Neutrophil (primary cell): ENCODE measurements at regions not wholly inside any gene's neighbourhood (a gene's known extent, or its start where the extent isn't known, plus 50 kb on each side); places are given as distances from the start of the nearest gene placed in this dataset.
"Not testable (repeated sequence)": the region's sequence is repeated elsewhere in the genome, so short reads cannot be mapped to it uniquely, and the experiment has no call there.

ENCODE experiments used
- H3K27ac ChIP-seq: fragments of 200-600 bp; sonication (generic); 2 replicates; pipeline ENCODE4 v1.5.1; 2016; ENCODE audit warnings: mild to moderate bottlenecking, moderate library complexity
- H3K27me3 ChIP-seq: fragments of 200-600 bp; sonication (generic); 2 replicates; pipeline ENCODE4 v1.6.0; 2016; ENCODE audit warnings: mild to moderate bottlenecking
- H3K36me3 ChIP-seq: fragments of 200-600 bp; sonication (generic); 2 replicates; pipeline ENCODE4 v1.5.1; 2017
- H3K4me1 ChIP-seq, 2 experiments: fragments of 200-600 bp in 1 of 2; sonication (generic) in 1 of 2; 1 replicate in 1 of 2; 2 replicates in 1 of 2; pipeline versions ENCODE4 v1.5.1 to v1.6.1; 2013 to 2016; ENCODE audit warnings: low read depth in 1 of 2, low read length in 1 of 2, mild to moderate bottlenecking in 1 of 2, moderate library complexity in 1 of 2; ENCODE audit not compliant: control insufficient read depth in 1 of 2, insufficient read depth in 1 of 2
- H3K4me3 ChIP-seq, 2 experiments: fragments of 200-600 bp in 1 of 2; sonication (generic) in 1 of 2; 1 replicate in 1 of 2; 2 replicates in 1 of 2; pipeline ENCODE4 v1.5.1; 2013 to 2016; ENCODE audit warnings: low read depth in 1 of 2, low read length in 1 of 2, mild to moderate bottlenecking in 1 of 2, moderate library complexity in 1 of 2
- H3K9me3 ChIP-seq: fragments of 200-600 bp; sonication (generic); 2 replicates; pipeline ENCODE4 v1.5.1; 2016
- TF ChIP-seq, protein P1 (sequence below): fragments of 200-600 bp; sonication (generic); IDR thresholded peaks from 2 replicates; pipeline ENCODE4 v1.5.1; 2016; ENCODE audit warnings: antibody characterized with exemption

GRCh38 chr13:73815796-73816195 lies 318.4 kb downstream of the KLF12 start:
- no peak overlapping the region for H3K27ac ChIP-seq
- TF ChIP-seq, protein P1, sequence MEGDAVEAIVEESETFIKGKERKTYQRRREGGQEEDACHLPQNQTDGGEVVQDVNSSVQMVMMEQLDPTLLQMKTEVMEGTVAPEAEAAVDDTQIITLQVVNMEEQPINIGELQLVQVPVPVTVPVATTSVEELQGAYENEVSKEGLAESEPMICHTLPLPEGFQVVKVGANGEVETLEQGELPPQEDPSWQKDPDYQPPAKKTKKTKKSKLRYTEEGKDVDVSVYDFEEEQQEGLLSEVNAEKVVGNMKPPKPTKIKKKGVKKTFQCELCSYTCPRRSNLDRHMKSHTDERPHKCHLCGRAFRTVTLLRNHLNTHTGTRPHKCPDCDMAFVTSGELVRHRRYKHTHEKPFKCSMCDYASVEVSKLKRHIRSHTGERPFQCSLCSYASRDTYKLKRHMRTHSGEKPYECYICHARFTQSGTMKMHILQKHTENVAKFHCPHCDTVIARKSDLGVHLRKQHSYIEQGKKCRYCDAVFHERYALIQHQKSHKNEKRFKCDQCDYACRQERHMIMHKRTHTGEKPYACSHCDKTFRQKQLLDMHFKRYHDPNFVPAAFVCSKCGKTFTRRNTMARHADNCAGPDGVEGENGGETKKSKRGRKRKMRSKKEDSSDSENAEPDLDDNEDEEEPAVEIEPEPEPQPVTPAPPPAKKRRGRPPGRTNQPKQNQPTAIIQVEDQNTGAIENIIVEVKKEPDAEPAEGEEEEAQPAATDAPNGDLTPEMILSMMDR, result no peak
- no peak overlapping the region for H3K4me3 ChIP-seq
- H3K36me3 ChIP-seq, result no peaks in the 10 kb centered on the region
- no peaks in the 10 kb centered on the region for H3K9me3 ChIP-seq
- no peaks in the 10 kb centered on the region for H3K4me1 ChIP-seq
- H3K27me3 ChIP-seq, result no peaks in the 10 kb centered on the region

DNA sequence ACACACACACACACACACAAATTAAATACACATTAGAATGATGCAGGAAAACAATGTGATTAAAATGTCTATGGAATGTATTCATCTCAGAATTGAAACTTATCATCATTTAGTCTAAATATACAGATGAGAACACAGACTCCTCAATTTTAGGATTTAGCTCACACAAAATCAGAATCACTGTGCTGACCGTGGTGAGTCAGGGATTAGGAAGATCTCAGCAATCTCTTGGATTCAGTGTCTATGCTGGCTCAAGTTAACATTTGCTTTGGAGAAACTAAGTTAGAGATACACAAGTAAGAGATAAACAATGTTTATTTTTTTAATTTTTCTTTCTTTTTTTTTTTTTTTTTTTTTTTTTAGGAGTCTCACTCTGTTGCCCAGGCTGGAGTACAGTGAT lies 323.6 kb downstream of the KLF12 start:
- Histone ChIP-seq H3K36me3 (no peaks in the 10 kb centered on the region), H3K4me1 (no peaks in the 10 kb centered on the region), H3K9me3 (no peaks in the 10 kb centered on the region), H3K27ac (no peak overlapping the region), H3K27me3 (no peaks in the 10 kb centered on the region), H3K4me3 (no peak overlapping the region)
- TF ChIP-seq, protein P1, result no peak

DNA sequence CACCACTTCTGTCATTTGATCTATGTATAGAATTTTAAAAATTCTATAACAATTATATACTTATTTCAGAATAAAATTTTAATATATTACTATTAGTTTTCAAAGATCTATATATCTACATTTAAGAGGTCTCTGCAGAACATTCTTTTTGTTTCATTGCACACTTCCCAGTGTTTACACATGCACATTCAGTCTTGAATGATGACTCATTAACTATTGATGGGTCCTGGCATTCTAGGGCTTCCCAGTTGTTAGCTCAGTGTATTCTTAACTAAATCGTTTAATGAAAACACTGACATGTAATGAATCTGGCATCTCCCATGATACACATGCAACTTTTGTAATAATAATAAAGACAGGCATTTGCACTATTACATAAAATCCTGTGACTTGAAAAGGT lies 324.6 kb downstream of the KLF12 start:
- H3K27me3 ChIP-seq, result no peaks in the 10 kb centered on the region
- H3K27ac ChIP-seq, result no peak overlapping the region
- no peaks in the 10 kb centered on the region for H3K9me3 ChIP-seq
- no peak overlapping the region for H3K4me3 ChIP-seq
- no peaks in the 10 kb centered on the region for H3K36me3 ChIP-seq
- no peaks in the 10 kb centered on the region for H3K4me1 ChIP-seq
- TF ChIP-seq, protein P1, result no peak

- Histone ChIP-seq H3K36me3 (no peaks in the 10 kb centered on the region), H3K27me3 (no peaks in the 10 kb centered on the region), H3K9me3 (no peaks in the 10 kb centered on the region), H3K4me1 (no peaks in the 10 kb centered on the region), H3K27ac (no peak overlapping the region), H3K4me3 (no peak overlapping the region)
- TF ChIP-seq, protein P1, result no peak
Observed at GRCh38 chr13:73808318-73808717, 325.9 kb downstream of the KLF12 start.

- not testable (repeated sequence) for H3K27me3 ChIP-seq, H3K9me3 ChIP-seq, H3K4me3 ChIP-seq, H3K36me3 ChIP-seq, H3K4me1 ChIP-seq, H3K27ac ChIP-seq
Observed at GRCh38 chr13:73805326-73805958, 328.8 kb downstream of the KLF12 start.

DNA sequence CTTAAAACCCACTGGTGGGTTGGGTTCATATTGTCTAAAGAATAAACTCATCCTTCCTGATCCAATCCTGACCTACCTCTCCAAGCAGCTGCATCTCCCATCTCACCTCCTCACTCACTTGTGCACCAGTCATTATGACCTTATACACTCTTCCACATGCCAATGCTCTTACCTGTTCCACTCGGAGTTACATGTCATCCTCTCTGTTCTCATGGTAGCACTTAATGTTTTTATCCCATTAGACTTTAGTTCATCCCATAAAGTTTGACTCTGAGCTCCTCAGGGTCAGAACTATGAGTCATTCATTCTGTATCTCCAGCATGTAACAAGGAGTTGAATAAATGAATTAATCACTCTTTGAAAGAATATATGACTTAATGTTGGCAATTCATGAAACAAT lies 330.2 kb downstream of the KLF12 start:
- TF ChIP-seq, protein P1, result no peak
- Histone ChIP-seq H3K9me3 (no peaks in the 10 kb centered on the region), H3K4me3 (no peak overlapping the region), H3K27me3 (no peaks in the 10 kb centered on the region), H3K36me3 (no peaks in the 10 kb centered on the region), H3K4me1 (no peaks in the 10 kb centered on the region), H3K27ac (no peak overlapping the region)
